ENCODE measurements at regions not wholly inside any gene's neighbourhood (a gene's known extent, or its start where the extent isn't known, plus 50 kb on each side); places are given as distances from the start of the nearest gene placed in this dataset.

GRCh38 chr18:22657619-22658018 is 239.9 kb upstream of the CTAGE1 start:
- no peak for DNase-seq (ENCODE audit: low read depth in 1 of 2, low spot score in 1 of 2)
- TF ChIP-seq CTCF (IDR thresholded peaks at IDR 0.05) (no peak), RNF2 (IDR thresholded peaks at IDR 0.05; ENCODE audit: borderline replicate concordance, low read depth) (no peak), HOXA7 (CRISPR knock-in tag; IDR thresholded peaks at IDR 0.05) (no peak), PBX3 (IDR thresholded peaks at IDR 0.05) (no peak), CBX8 (IDR thresholded peaks at IDR 0.05) (no peak), NR3C1 (IDR thresholded peaks at IDR 0.05) (no peak), JUNB (IDR thresholded peaks at IDR 0.05) (no peak), BHLHE40 (IDR thresholded peaks at IDR 0.05; ENCODE audit: low read depth, low read length) (no peak), HES2 (IDR thresholded peaks at IDR 0.05) (no peak), ZNF302 (CRISPR knock-in tag; IDR thresholded peaks at IDR 0.05) (no peak), FOSB (CRISPR knock-in tag; IDR thresholded peaks at IDR 0.05) (no peak), USF2 (IDR thresholded peaks at IDR 0.05) (no peak)
- CTCF ChIA-PET, result no interaction called here
- H3K9me3 ChIP-seq, result peaks cover 47% of the 10 kb centered on the region; the same call in 2 of the 3 replicates
- POLR2A ChIA-PET, result no interaction called here
- H3K4me1 ChIP-seq, result no peaks in the 10 kb centered on the region
- no peak overlapping the region for H3K4me3 ChIP-seq
- FAIRE-seq, result no peak
- H3K27ac ChIP-seq, result no peak overlapping the region
- no peak for ATAC-seq
- H3K4me2 ChIP-seq, result no peak overlapping the region
- WGBS (ENCODE audit: missing lambda C conversion rate), result 45% methylated on average over 1 of the region's 1 CpG

GRCh38 chr18:22658318-22658717 is 240.6 kb upstream of the CTAGE1 start:
- no peak overlapping the region for H3K27ac ChIP-seq
- H3K4me1 ChIP-seq, result no peaks in the 10 kb centered on the region
- TF ChIP-seq RARB (CRISPR knock-in tag; IDR thresholded peaks at IDR 0.05) (no peak), FOXS1 (CRISPR knock-in tag; IDR thresholded peaks at IDR 0.05) (no peak)
- CTCF ChIA-PET, result no interaction called here
- DNase-seq (ENCODE audit: low read depth in 1 of 2, low spot score in 1 of 2) (no peak), FAIRE-seq (no peak), ATAC-seq (no peak)
- H3K9me3 ChIP-seq, result peaks cover 41% of the 10 kb centered on the region; the same call in 2 of the 3 replicates
- 53% methylated on average over 2 of the region's 2 CpGs for WGBS (ENCODE audit: missing lambda C conversion rate)
- no peak overlapping the region for H3K4me2 ChIP-seq
- H3K4me3 ChIP-seq, result no peak overlapping the region
- POLR2A ChIA-PET, result no interaction called here

- ChIA-PET POLR2A (no interaction called here), CTCF (interaction anchor here (1.1 kb wide), 1 partner anchor 240 kb away, joined by 3 read pairs; no protein-coding TSS in a partner anchor)
- Histone ChIP-seq H3K4me1 (peaks cover 11% of the 10 kb centered on the region; the same call in 1 of the 3 replicates), H3K27ac (no peak overlapping the region), H3K9me3 (peaks cover 21% of the 10 kb centered on the region; the same call in 2 of the 3 replicates), H3K4me3 (no peak overlapping the region), H3K4me2 (no peak overlapping the region)
- FAIRE-seq (no peak), ATAC-seq (no peak), DNase-seq (ENCODE audit: low read depth in 1 of 2, low spot score in 1 of 2) (no peak)
- 92% methylated on average over 1 of the region's 1 CpG for WGBS (ENCODE audit: missing lambda C conversion rate)
- no peak for TF ChIP-seq HMGXB4 (CRISPR knock-in tag; IDR thresholded peaks at IDR 0.05; ENCODE audit: borderline replicate concordance)
- TF ChIP-seq HOXB13 (CRISPR knock-in tag; IDR thresholded peaks at IDR 0.05; ENCODE audit: low read depth), result no peak
- no peak for TF ChIP-seq ATOH8 (CRISPR knock-in tag; IDR thresholded peaks at IDR 0.05; ENCODE audit: low read depth)
- TF ChIP-seq EP300 (IDR thresholded peaks at IDR 0.05), result no peak
- TF ChIP-seq PBX3 (IDR thresholded peaks at IDR 0.05), result no peak
- no peak for TF ChIP-seq BCL3 (IDR thresholded peaks at IDR 0.05)
- no peak for TF ChIP-seq CTCF (IDR thresholded peaks at IDR 0.05)
- no peak for TF ChIP-seq HDAC2 (IDR thresholded peaks at IDR 0.05)
- TF ChIP-seq MAZ (IDR thresholded peaks at IDR 0.05; ENCODE audit: borderline replicate concordance, low read depth, low read length), result no peak
- no peak for TF ChIP-seq RFX5 (IDR thresholded peaks at IDR 0.05)
- TF ChIP-seq MAX (IDR thresholded peaks at IDR 0.05), result no peak
These were observed 245.7 kb upstream of the CTAGE1 start for GRCh38 chr18:22663378-22663777.
